GM18502 (cell line): ENCODE measurements at regions not wholly inside any gene's neighbourhood (a gene's known extent, or its start where the extent isn't known, plus 50 kb on each side); places are given as distances from the start of the nearest gene placed in this dataset.

Experiments used
- ATAC-seq: cut with Tn5 transposase; IDR thresholded peaks from one replicate; pipeline ENCODE4 v1.9.1; 2021; ENCODE audit warnings: mild to moderate bottlenecking; ENCODE audit not compliant: unreplicated experiment, poor library complexity

GRCh38 chr16:16863672-16864071 lies 484.7 kb downstream of the NPIPA7 start:
- ATAC-seq = no peak

GRCh38 chr16:16864536-16864935 lies 485.6 kb downstream of the NPIPA7 start:
- no peak for ATAC-seq

GRCh38 chr16:16865374-16865773 lies 486.4 kb downstream of the NPIPA7 start:
- no peak for ATAC-seq

- no peak for ATAC-seq
Observed at GRCh38 chr16:16867973-16868372, 489.0 kb downstream of the NPIPA7 start.

GRCh38 chr16:16868727-16869126 lies 489.8 kb downstream of the NPIPA7 start:
- ATAC-seq = no peak

- no peak for ATAC-seq
Observed at GRCh38 chr16:16869746-16870145, 490.8 kb downstream of the NPIPA7 start.

- no peak for ATAC-seq
Observed at GRCh38 chr16:16871196-16871595, 492.3 kb downstream of the NPIPA7 start.

GRCh38 chr16:16877061-16877460 lies 498.1 kb downstream of the NPIPA7 start:
- no peak for ATAC-seq

- no peak for ATAC-seq
Observed at GRCh38 chr16:16879567-16880251, 500.8 kb downstream of the NPIPA7 start.

- no peak for ATAC-seq
Observed at GRCh38 chr16:16881814-16882213, 502.9 kb downstream of the NPIPA7 start.

- ATAC-seq = no peak
Observed at GRCh38 chr16:16882766-16883165, 503.8 kb downstream of the NPIPA7 start.

- no peak for ATAC-seq
Observed at GRCh38 chr16:16884451-16884850, 505.5 kb downstream of the NPIPA7 start.

GRCh38 chr16:16887193-16887592 lies 508.3 kb downstream of the NPIPA7 start:
- no peak for ATAC-seq

- ATAC-seq = no peak
Observed at GRCh38 chr16:16890964-16891363, 512.0 kb downstream of the NPIPA7 start.

- no peak for ATAC-seq
Observed at GRCh38 chr16:16904601-16905000, 525.7 kb downstream of the NPIPA7 start.

- ATAC-seq = no peak
Observed at GRCh38 chr16:16905850-16906249, 526.9 kb downstream of the NPIPA7 start.

- no peak for ATAC-seq
Observed at GRCh38 chr16:16907089-16907488, 528.1 kb downstream of the NPIPA7 start.

GRCh38 chr16:16908077-16908476 lies 529.1 kb downstream of the NPIPA7 start:
- no peak for ATAC-seq

GRCh38 chr16:16909126-16909525 lies 530.2 kb downstream of the NPIPA7 start:
- no peak for ATAC-seq

GRCh38 chr16:16910666-16911065 lies 531.7 kb downstream of the NPIPA7 start:
- ATAC-seq = no peak

GRCh38 chr16:16915771-16916170 lies 536.8 kb downstream of the NPIPA7 start:
- no peak for ATAC-seq

- no peak for ATAC-seq
Observed at GRCh38 chr16:16917191-16917785, 538.3 kb downstream of the NPIPA7 start.
